Fibroblast of the conjunctiva (primary cell): ENCODE measurements at regions not wholly inside any gene's neighbourhood (a gene's known extent, or its start where the extent isn't known, plus 50 kb on each side); places are given as distances from the start of the nearest gene placed in this dataset.
A peak's percentile ranks its signal among the peaks of the same experiment; 100 is the strongest.
"Not testable (repeated sequence)": the region's sequence is repeated elsewhere in the genome, so short reads cannot be mapped to it uniquely, and the experiment has no call there.

Experiments
- DNase-seq: peaks from one replicate; pipeline ENCODE4 v3.0.0-alpha.2; 2010; ENCODE audit warnings: low read depth

GRCh38 chr18:59038295-59039039 lies 101.2 kb upstream of the SEC11C start:
- DNase-seq = no peak

- not testable (repeated sequence) for DNase-seq
Observed at GRCh38 chr18:59039040-59039320, 100.7 kb upstream of the SEC11C start.

DNA sequence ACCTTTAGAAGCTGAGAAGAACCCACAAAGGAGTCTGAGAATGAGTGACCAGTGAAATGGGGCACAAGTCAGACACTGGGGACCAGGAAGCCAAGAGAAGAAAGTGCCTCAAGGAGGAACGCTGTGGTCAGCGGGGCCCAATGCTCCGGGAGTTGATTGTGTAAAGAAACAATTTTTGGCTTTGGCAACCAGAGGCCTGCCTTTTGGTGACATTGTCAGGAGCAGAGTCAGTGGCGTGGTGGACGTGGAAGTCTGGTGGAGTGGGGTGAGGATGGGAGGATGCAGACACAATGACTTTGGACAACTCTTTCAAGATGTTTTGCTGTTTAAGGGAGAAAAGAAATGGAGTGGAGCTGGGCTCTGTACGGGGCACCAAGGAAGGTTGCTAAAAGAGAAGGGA lies 100.2 kb upstream of the SEC11C start:
- no peak for DNase-seq

DNA sequence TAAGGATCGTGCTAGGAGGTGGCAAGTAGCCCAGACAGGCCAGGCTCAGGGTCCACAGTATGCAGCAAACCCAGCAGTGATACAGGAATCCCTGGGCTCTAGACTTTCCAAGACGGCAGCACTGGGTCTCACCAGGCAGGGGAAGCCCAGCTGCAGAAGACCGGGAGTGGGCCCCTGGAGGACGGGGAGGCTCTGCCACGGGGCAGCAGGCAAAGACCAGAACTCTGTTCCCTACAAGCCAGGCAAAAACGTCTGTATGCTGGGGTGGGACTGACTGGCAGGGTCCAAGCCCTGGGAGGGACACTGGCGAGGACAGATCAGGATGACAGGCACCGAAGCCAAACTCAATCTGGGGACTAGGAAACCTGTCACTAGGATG lies 98.9 kb upstream of the SEC11C start:
- DNase-seq = no peak

GRCh38 chr18:59041296-59041695 lies 98.4 kb upstream of the SEC11C start:
- no peak for DNase-seq

DNA sequence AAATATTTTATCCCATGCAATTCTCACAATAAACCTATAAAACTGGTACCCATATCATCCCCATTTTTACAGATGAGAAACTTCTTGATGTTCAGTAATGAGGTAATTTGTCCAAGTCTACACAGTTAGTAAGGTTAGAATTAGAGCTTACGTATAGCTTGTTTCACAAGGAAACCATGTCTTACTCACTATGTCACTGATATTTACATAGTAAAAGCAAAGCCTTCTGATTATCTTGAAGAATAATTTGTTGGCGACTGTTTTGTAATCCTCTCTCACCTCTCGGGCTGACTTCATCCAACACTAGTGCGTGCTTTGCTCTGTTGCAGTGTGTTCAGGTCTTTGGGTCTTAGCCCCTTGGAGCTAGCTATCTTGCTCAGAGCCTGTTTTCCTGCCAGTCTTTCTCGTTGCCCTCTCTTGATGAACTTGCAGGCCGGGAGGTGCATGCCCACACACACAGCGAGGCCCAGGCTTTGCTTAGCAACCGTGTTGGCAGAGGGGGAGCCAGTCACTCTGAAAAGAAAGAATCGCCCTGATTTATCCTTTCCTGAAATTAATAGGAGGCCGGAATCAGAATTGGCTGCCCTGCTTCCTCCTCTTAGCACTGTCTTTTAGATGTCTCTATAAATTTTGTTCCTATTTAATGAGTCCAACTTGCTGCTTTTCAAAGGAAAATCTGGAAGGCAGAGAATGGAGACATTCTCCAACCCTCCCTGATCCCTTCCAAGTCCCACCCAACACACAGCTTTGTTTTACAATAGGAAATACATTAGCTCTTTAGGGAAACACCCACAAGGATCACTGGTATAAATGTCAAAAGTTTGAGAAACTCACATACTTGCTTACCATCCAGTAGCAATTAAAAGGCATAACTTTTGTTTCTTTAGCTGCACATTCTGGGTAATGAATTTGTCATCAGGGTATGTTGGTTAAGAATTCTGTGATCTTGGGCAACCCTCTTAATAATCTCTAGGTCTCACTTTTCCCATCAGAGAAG lies 97.6 kb upstream of the SEC11C start:
- no peak for DNase-seq

DNA sequence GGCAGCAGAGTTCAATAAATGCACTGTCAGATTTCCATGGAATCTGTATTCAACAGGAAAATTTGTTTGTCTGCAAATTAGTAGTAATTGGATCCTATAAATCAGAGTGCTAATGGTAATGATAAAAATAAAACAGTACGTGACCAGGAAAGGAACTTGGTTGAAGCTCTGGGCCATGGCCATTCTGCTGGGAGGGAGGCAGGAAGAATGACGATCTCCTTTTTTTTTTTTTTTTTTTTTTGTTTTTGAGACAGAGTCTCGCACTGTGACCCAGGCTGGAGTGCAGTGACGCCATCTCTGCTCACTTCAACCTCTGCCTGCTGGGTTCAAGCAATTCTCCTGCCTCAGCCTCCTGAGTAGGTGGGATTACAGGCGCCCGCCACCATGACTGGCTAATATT lies 94.8 kb upstream of the SEC11C start:
- no peak for DNase-seq

GRCh38 chr18:59047321-59048047 lies 92.2 kb upstream of the SEC11C start:
- no peak for DNase-seq

DNA sequence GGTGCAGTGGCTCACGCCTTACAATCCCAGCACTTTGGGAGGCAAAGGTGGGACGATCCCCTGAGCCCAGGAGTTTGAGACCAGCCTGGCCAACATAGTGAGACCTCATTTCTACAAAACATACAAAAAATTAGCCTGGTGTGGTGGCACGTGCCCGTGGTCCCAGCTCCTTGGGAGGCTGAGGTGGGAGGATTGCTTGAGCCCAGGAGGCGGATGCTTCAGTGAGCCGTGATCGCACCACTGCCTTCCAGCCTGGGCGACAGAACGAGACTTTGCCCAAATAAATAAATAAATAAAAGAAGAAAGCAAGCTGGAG lies 91.7 kb upstream of the SEC11C start:
- DNase-seq = no peak

DNA sequence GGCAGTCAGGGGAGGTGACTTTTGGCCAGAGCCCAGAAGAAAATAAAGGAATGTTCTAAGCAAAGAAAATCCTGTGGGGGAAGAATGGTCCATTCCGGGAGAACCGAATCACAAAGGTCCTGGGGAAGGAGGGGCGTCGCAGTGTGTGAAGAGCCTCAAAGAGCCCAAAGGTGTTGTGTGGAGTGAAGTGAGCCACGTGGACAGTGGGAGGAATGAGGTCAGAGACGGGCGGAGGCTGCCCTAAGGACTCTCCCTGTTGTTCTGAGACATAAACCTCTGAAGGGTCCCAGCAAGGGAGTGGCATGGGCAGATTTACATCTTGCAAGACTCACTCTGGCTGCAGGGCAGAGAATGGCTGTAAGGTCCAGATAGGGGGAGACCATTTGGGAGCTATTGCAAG lies 91.3 kb upstream of the SEC11C start:
- DNase-seq = no peak

DNA sequence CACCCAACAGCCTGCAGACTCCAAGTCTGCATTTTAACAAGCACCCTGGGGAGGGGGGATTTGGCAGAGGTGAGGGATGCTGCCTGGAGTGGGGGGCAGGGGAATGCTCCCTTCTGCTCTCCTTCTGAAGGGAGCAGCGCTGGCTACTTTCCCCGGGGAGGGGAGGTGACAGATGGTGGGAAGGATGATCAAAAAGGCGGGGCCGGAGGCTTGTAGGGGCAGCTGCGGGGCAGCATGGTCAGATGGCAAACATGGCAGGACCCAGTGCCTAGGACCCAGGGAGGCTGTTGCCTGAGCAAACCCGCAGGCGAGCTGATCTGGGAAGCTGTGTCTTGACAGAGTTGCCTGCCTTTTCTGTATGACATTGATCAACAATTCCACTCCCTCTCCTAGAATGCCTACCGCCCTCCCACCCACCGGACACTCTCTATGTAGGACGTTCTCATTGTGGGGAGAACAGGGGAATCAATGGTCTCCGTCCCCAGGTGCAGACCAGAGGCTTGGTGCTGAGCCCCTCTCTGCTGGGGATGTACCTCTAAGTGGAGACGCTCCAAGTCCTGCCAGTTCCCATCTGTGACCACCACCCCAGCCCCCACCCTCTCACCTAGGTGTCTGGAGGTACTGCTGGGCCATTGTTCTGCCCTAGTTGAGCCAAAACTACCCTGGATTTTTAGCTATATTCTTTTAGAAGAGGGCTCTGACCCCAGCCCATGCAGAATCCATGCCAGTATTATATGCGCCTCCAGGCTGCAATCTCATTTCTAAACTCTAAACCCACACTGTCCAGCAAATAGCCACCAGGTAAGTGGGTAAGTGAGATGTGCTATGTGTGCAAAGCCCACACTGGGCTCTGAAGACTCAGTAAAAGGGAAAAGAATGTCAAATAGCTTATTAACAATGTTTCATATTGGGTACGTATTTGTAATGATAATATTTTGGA lies 89.7 kb upstream of the SEC11C start:
- no peak for DNase-seq

- no peak for DNase-seq
Observed at GRCh38 chr18:59050661-59051057, 89.0 kb upstream of the SEC11C start.

DNA sequence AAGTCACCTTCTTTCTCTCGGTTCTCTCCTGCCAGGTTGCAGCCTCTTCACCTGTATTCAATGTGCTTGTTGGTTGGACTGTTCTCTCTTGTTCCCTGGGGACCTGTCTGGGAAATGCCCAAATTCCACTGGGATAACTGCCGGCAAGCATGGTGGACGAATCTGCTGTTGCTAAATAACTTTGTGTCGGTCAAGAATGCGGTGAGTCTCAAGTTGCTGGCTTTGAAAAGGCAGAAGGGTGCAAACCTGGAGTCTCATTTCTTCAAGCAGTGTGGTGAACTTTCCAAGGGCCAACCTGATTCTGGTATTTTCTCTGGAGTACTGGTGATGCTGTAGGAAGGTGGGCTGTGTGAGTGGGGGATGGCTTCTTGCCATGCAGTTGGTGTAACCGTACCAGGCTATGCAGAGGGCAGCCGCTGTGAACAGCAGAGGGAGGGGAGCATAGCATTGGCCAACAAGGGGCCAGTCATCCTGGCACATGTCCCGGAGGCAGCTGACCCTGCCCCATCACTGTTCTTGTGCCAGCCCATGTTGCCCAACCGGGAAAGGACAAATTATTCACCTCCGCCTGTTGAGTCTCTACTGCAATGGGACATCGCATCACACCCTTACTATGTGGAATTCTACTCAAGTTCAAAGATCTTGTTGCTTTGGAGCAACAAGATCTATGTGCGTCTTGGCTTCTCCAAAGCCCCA lies 88.1 kb upstream of the SEC11C start:
- no peak for DNase-seq

- peak; percentile 61 for DNase-seq
Observed at GRCh38 chr18:59052965-59053820, 86.5 kb upstream of the SEC11C start.

DNA sequence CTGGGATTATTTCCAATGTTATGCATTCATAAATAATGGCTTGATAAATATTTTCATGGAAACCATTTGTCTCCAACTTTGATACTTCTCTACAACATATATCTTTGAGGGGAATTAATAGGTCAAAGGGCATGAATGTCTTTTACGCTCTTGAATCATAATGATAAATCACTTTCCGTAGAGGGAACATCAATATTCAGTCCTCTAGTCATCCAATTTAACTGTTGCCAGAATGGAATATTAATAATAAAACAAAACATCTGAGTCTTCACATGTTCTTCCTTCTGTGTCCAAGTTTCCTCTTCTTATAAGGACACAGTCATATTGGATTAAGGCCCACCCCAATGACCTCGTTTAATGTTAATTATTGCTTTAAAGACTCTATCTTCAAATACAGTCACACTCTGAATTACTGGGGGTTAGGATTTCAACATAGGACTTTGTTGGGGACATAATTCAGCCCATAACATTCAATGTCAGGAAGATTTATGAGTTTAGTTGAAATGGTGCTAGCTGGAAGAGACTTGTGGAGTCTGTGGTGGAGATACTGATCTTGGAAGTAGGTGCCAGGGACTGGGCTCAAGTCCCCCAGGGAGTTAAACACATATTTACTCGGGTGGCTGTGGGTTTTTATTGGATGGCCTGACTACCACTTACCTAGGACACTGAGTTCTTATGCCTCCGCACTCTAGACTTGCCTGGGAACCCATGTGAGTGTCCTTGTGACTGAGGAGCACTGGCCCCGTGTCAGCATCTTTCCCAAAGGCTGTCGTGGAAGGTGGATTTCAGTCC lies 85.0 kb upstream of the SEC11C start:
- no peak for DNase-seq

DNA sequence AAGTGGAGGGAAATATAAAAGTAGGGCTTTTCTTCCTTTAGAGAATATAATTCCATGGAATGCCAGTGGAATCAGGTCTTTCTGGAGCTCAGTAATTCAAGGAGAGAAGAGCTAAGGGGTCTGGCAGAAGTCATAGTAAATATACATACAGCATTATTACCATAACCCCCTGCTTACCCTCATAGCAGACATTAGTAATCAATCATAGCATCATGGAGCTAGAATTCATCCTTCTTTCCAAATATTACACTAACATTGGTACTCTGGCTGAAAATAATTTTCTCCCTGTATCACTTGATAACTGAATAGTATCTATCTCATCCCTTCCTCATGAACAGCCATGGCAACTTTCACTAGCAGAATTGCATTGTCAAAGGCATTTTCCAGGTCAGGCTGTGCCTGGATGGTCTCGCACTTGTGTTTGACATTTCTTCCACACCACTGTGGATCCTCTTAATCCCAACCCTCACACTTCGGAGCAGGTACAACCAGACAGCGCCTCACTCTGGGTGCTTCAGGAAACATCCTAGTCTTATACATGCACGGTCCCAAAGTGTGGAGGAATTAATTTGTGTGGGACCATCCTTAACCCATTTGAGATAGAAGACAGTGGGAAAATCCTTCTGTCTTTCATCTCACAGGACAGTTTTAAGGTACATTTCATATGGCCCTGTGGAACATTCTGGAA lies 84.2 kb upstream of the SEC11C start:
- DNase-seq = no peak

GRCh38 chr18:59056706-59057492 lies 82.8 kb upstream of the SEC11C start:
- peak; percentile 67 for DNase-seq

- DNase-seq = no peak
Observed at GRCh38 chr18:59057493-59057795, 82.2 kb upstream of the SEC11C start.
